Endothelial cell (in vitro differentiated cells): ENCODE measurements at regions not wholly inside any gene's neighbourhood (a gene's known extent, or its start where the extent isn't known, plus 50 kb on each side); places are given as distances from the start of the nearest gene placed in this dataset.

Experiments used
- DNase-seq: peaks from one replicate; pipeline ENCODE4 v3.0.0; 2021; ENCODE audit warnings: low spot score
- H3K27ac Mint-ChIP-seq: one replicate; pipeline ENCODE4 v1.8.0; 2021; ENCODE audit warnings: mixed read lengths, inconsistent platforms; ENCODE audit not compliant: unreplicated experiment
- H3K27me3 Mint-ChIP-seq: one replicate; pipeline ENCODE4 v1.8.0; 2021; ENCODE audit warnings: mild to moderate bottlenecking, moderate library complexity, mixed read lengths, inconsistent platforms; ENCODE audit not compliant: unreplicated experiment
- H3K36me3 Mint-ChIP-seq: one replicate; pipeline ENCODE4 v1.8.0; 2021; ENCODE audit warnings: mild to moderate bottlenecking, low read depth, mixed read lengths, inconsistent platforms; ENCODE audit not compliant: unreplicated experiment
- H3K4me1 Mint-ChIP-seq: one replicate; pipeline ENCODE4 v1.8.0; 2021; ENCODE audit warnings: mild to moderate bottlenecking, mixed read lengths, inconsistent platforms; ENCODE audit not compliant: unreplicated experiment
- H3K4me3 Mint-ChIP-seq: one replicate; pipeline ENCODE4 v1.8.0; 2021; ENCODE audit warnings: mild to moderate bottlenecking, mixed read lengths, inconsistent platforms; ENCODE audit not compliant: unreplicated experiment
- H3K9me3 Mint-ChIP-seq: one replicate; pipeline ENCODE4 v1.8.0; 2021; ENCODE audit warnings: mixed read lengths, inconsistent platforms; ENCODE audit not compliant: unreplicated experiment
- CTCF ChIP-seq: fragments of 200-600 bp; sonication (generic); IDR thresholded peaks from one replicate; pipeline ENCODE4 v1.5.0; 2021; ENCODE audit warnings: antibody characterized with exemption; ENCODE audit not compliant: unreplicated experiment

- no peak overlapping the region for H3K4me3 Mint-ChIP-seq
Observed at GRCh38 chr13:76239031-76239680, 603.0 kb downstream of the LMO7 start.

GRCh38 chr13:76231522-76232167 is 595.5 kb downstream of the LMO7 start:
- Mint-ChIP-seq H3K27ac (no peak overlapping the region), H3K36me3 (no peaks in the 10 kb centered on the region), H3K27me3 (no peaks in the 10 kb centered on the region), H3K4me3 (no peak overlapping the region), H3K9me3 (no peaks in the 10 kb centered on the region), H3K4me1 (peaks cover 10% of the 10 kb centered on the region)
- no peak for TF ChIP-seq CTCF
- DNase-seq, result no peak

More at GRCh38 chr13:76239031-76239680, 603.0 kb downstream of the LMO7 start:
- no peaks in the 10 kb centered on the region for H3K9me3 Mint-ChIP-seq
- no peaks in the 10 kb centered on the region for H3K36me3 Mint-ChIP-seq
- TF ChIP-seq CTCF, result no peak
- no peak overlapping the region for H3K27ac Mint-ChIP-seq
- H3K27me3 Mint-ChIP-seq, result no peaks in the 10 kb centered on the region
- no peaks in the 10 kb centered on the region for H3K4me1 Mint-ChIP-seq
- DNase-seq, result no peak

GRCh38 chr13:76229281-76229680 is 593.2 kb downstream of the LMO7 start:
- no peak overlapping the region for H3K4me3 Mint-ChIP-seq
- no peaks in the 10 kb centered on the region for H3K9me3 Mint-ChIP-seq
- no peaks in the 10 kb centered on the region for H3K27me3 Mint-ChIP-seq
- no peak for TF ChIP-seq CTCF
- peaks cover 16% of the 10 kb centered on the region for H3K4me1 Mint-ChIP-seq
- H3K27ac Mint-ChIP-seq, result no peak overlapping the region
- H3K36me3 Mint-ChIP-seq, result no peaks in the 10 kb centered on the region
- no peak for DNase-seq

- TF ChIP-seq CTCF, result no peak
- no peak overlapping the region for H3K4me3 Mint-ChIP-seq
Observed at GRCh38 chr13:76226941-76227340, 590.8 kb downstream of the LMO7 start.

GRCh38 chr13:76225815-76226489 is 589.8 kb downstream of the LMO7 start:
- no peak overlapping the region for H3K4me3 Mint-ChIP-seq
- no peak overlapping the region for H3K27ac Mint-ChIP-seq
- H3K9me3 Mint-ChIP-seq, result no peaks in the 10 kb centered on the region
- H3K4me1 Mint-ChIP-seq, result peaks cover 16% of the 10 kb centered on the region
- no peaks in the 10 kb centered on the region for H3K27me3 Mint-ChIP-seq
- no peak for TF ChIP-seq CTCF
- no peaks in the 10 kb centered on the region for H3K36me3 Mint-ChIP-seq
- DNase-seq, result no peak

More at GRCh38 chr13:76226941-76227340, 590.8 kb downstream of the LMO7 start:
- Mint-ChIP-seq H3K4me1 (peaks cover 16% of the 10 kb centered on the region), H3K9me3 (no peaks in the 10 kb centered on the region), H3K27ac (no peak overlapping the region), H3K27me3 (no peaks in the 10 kb centered on the region), H3K36me3 (no peaks in the 10 kb centered on the region)
- DNase-seq, result no peak
